Activated CD4-positive, alpha-beta T cell treated with anti-CD3 and anti-CD28 coated beads for 48 hours (primary cell): ENCODE measurements at regions not wholly inside any gene's neighbourhood (a gene's known extent, or its start where the extent isn't known, plus 50 kb on each side); places are given as distances from the start of the nearest gene placed in this dataset.

Experiments used
- DNase-seq: peaks from one replicate; pipeline ENCODE4 v3.0.0-alpha.2; 2020

- DNase-seq = no peak
Measured at GRCh38 chr10:113967126-113967525, 76.5 kb upstream of the ADRB1 start.

GRCh38 chr10:113970641-113971040 lies 73.0 kb upstream of the ADRB1 start:
- DNase-seq = no peak

- no peak for DNase-seq
Measured at GRCh38 chr10:113971349-113971973, 72.2 kb upstream of the ADRB1 start.

- no peak for DNase-seq
Measured at GRCh38 chr10:113977174-113977573, 66.5 kb upstream of the ADRB1 start.

- DNase-seq = no peak
Measured at GRCh38 chr10:113978802-113979201, 64.9 kb upstream of the ADRB1 start.

- DNase-seq = no peak
Measured at GRCh38 chr10:113979409-113979808, 64.3 kb upstream of the ADRB1 start.

- no peak for DNase-seq
Measured at GRCh38 chr10:113980408-113981087, 63.1 kb upstream of the ADRB1 start.

GRCh38 chr10:113982296-113982695 lies 61.4 kb upstream of the ADRB1 start:
- DNase-seq = no peak

- DNase-seq = no peak
Measured at GRCh38 chr10:113982769-113983168, 60.9 kb upstream of the ADRB1 start.

- DNase-seq = no peak
Measured at GRCh38 chr10:113983552-113983951, 60.1 kb upstream of the ADRB1 start.

- no peak for DNase-seq
Measured at GRCh38 chr10:113985297-113985844, 58.3 kb upstream of the ADRB1 start.

GRCh38 chr10:113986316-113986715 lies 57.4 kb upstream of the ADRB1 start:
- no peak for DNase-seq

- DNase-seq = no peak
Measured at GRCh38 chr10:113987156-113987555, 56.5 kb upstream of the ADRB1 start.

GRCh38 chr10:113987805-113988204 lies 55.9 kb upstream of the ADRB1 start:
- DNase-seq = no peak

GRCh38 chr10:113988535-113988934 lies 55.1 kb upstream of the ADRB1 start:
- DNase-seq = no peak

GRCh38 chr10:113991091-113991860 lies 52.4 kb upstream of the ADRB1 start:
- DNase-seq = peak; percentile 63

- DNase-seq = no peak
Measured at GRCh38 chr10:113992471-113993011, 51.1 kb upstream of the ADRB1 start.

- no peak for DNase-seq
Measured at GRCh38 chr10:113993489-113993991, 50.1 kb upstream of the ADRB1 start.
